SK-N-SH (cell line): ENCODE measurements at regions not wholly inside any gene's neighbourhood (a gene's known extent, or its start where the extent isn't known, plus 50 kb on each side); places are given as distances from the start of the nearest gene placed in this dataset.
A peak's percentile ranks its signal among the peaks of the same experiment; 100 is the strongest.

ENCODE experiments used
- CTCF ChIA-PET: fragments of 300-600, 350-600 bp; formaldehyde crosslinking; extraction: SDS; loops from one replicate; lab custom pipeline; 2021; lab: Yijun Ruan, JAX
- POLR2A ChIA-PET: fragments of 350-600 bp; sonication (Branson Sonifier 250); formaldehyde crosslinking; extraction: SDS; loops from one replicate; lab custom pipeline; 2020; ENCODE audit warnings: antibody characterized with exemption, inconsistent platforms; lab: Yijun Ruan, JAX
- DNase-seq: peaks from one replicate; pipeline ENCODE4 v3.0.0; 2012
- H2AFZ ChIP-seq: fragments of 200-600 bp; sonication (generic); 2 replicates; pipeline ENCODE4 v1.8.1; 2016; ENCODE audit warnings: antibody characterized with exemption, mild to moderate bottlenecking, low read depth
- H3F3A ChIP-seq: fragments of 200-600 bp; sonication (generic); replicated peaks from 2 replicates; pipeline ENCODE3; 2016; ENCODE audit warnings: antibody characterized with exemption, mild to moderate bottlenecking; ENCODE audit not compliant: insufficient read depth
- H3K27ac ChIP-seq, 2 experiments: fragments of 200-500 bp in 1 of 2; fragments of 200-600 bp in 1 of 2; sonication (Bioruptor generic) in 1 of 2; sonication (generic), shearing (Covaris generic) in 1 of 2; 2 replicates each; pipeline versions ENCODE4 v1.5.1 to v1.6.1; 2014 to 2016; ENCODE audit warnings: low read depth in 2 of 2, inconsistent platforms in 1 of 2, low read length in 1 of 2, mild to moderate bottlenecking in 1 of 2, mixed read lengths in 1 of 2
- H3K27me3 ChIP-seq: fragments of 200-600 bp; sonication (generic), shearing (Covaris generic); 2 replicates; pipeline ENCODE4 v1.6.1; 2016; ENCODE audit warnings: mixed run types; ENCODE audit not compliant: insufficient read depth
- H3K36me3 ChIP-seq, 2 experiments: fragments of 200-500 bp in 1 of 2; fragments of 200-600 bp in 1 of 2; sonication (Bioruptor generic) in 1 of 2; sonication (generic) in 1 of 2; replicated peaks in 1 of 2; 2 replicates each; pipeline versions ENCODE3 to v1.5.1; 2014 to 2016; ENCODE audit warnings: low read length in 1 of 2, mild to moderate bottlenecking in 1 of 2; ENCODE audit not compliant: insufficient read depth in 2 of 2, control insufficient read depth in 1 of 2
- H3K4me1 ChIP-seq, 2 experiments: fragments of 200-500 bp in 1 of 2; fragments of 200-600 bp in 1 of 2; sonication (Bioruptor generic) in 1 of 2; sonication (generic), shearing (Covaris generic) in 1 of 2; 2 replicates each; pipeline versions ENCODE4 v1.5.1 to v1.6.1; 2014 to 2016; ENCODE audit warnings: low read depth in 1 of 2, low read length in 1 of 2, mixed run types in 1 of 2; ENCODE audit not compliant: insufficient read depth in 2 of 2, control insufficient read depth in 1 of 2
- H3K4me2 ChIP-seq: fragments of 200-600 bp; sonication (generic), shearing (Covaris generic); 2 replicates; pipeline ENCODE4 v1.6.1; 2017; ENCODE audit warnings: mixed run types
- H3K4me3 ChIP-seq, 2 experiments: fragments of 200-500 bp in 1 of 2; fragments of 200-600 bp in 1 of 2; sonication (Bioruptor generic) in 1 of 2; sonication (generic), shearing (Covaris generic) in 1 of 2; 2 replicates each; pipeline versions ENCODE4 v1.5.1 to v1.8.1; 2014 to 2016; ENCODE audit warnings: low read depth in 2 of 2, inconsistent platforms in 1 of 2, low read length in 1 of 2, mild to moderate bottlenecking in 1 of 2, mixed read lengths in 1 of 2, moderate library complexity in 1 of 2
- H3K79me2 ChIP-seq: fragments of 200-600 bp; sonication (generic); 2 replicates; pipeline ENCODE4 v1.8.1; 2017; ENCODE audit warnings: mild to moderate bottlenecking; ENCODE audit not compliant: insufficient read depth
- H3K9ac ChIP-seq: fragments of 200-600 bp; sonication (generic); 2 replicates; pipeline ENCODE4 v1.6.1; 2017; ENCODE audit warnings: mixed run types
- H3K9me2 ChIP-seq: fragments of 200-600 bp; sonication (generic); 2 replicates; pipeline ENCODE4 v1.6.1; 2017; ENCODE audit warnings: mixed run types
- H3K9me3 ChIP-seq: fragments of 200-600 bp; sonication (generic); 2 replicates; pipeline ENCODE4 v1.6.1; 2017; ENCODE audit warnings: mixed run types, mild to moderate bottlenecking, moderate library complexity
- H4K20me1 ChIP-seq: fragments of 200-600 bp; sonication (generic); 2 replicates; pipeline ENCODE4 v1.6.1; 2017; ENCODE audit warnings: mild to moderate bottlenecking, mixed run types; ENCODE audit not compliant: insufficient read depth
- CHD2 ChIP-seq: fragments of 150-350 bp; IDR thresholded peaks from 2 replicates; pipeline ENCODE4 v1.6.1; 2018; ENCODE audit warnings: low read length; ENCODE audit not compliant: partially characterized antibody
- ELF1 ChIP-seq: IDR thresholded peaks from 2 replicates; pipeline ENCODE4 v1.4.0; 2012
- EP300 ChIP-seq, 2 experiments: IDR thresholded peaks; 2 replicates each; pipeline versions ENCODE4 v1.4.0 to v1.6.1; 2012; ENCODE audit warnings: borderline replicate concordance in 1 of 2, low read depth in 1 of 2, low read length in 1 of 2
- FOSL2 ChIP-seq: IDR thresholded peaks from 2 replicates; pipeline ENCODE4 v1.4.0; 2012; ENCODE audit warnings: low read depth, mild to moderate bottlenecking, moderate library complexity, borderline replicate concordance
- FOXJ3 ChIP-seq: sonication (generic); formaldehyde crosslinking; IDR thresholded peaks from 2 replicates; pipeline ENCODE4 v1.5.1; 2020; ENCODE audit warnings: mild to moderate bottlenecking, missing genetic modification reagents
- GABPA ChIP-seq: IDR thresholded peaks from 2 replicates; pipeline ENCODE4 v1.4.0; 2012; ENCODE audit warnings: low read depth, mild to moderate bottlenecking
- GATA2 ChIP-seq: sonication (generic); formaldehyde crosslinking; IDR thresholded peaks from 2 replicates; pipeline ENCODE4 v1.5.0; 2020; ENCODE audit warnings: mild to moderate bottlenecking, missing genetic modification reagents
- IRF3 ChIP-seq: fragments of 150-350 bp; IDR thresholded peaks from 2 replicates; pipeline ENCODE4 v1.6.1; 2016; ENCODE audit warnings: mild to moderate bottlenecking, low read depth, low read length
- MEF2A ChIP-seq: IDR thresholded peaks from 2 replicates; pipeline ENCODE4 v1.4.0; 2012; ENCODE audit warnings: low read depth, borderline replicate concordance
- NRF1 ChIP-seq: IDR thresholded peaks from 2 replicates; pipeline ENCODE4 v1.6.1; 2012; ENCODE audit warnings: low read depth, mild to moderate bottlenecking, low read length
- TCF12 ChIP-seq: IDR thresholded peaks from 2 replicates; pipeline ENCODE4 v1.4.0; 2012
- TEAD4 ChIP-seq: IDR thresholded peaks from 2 replicates; pipeline ENCODE4 v1.4.0; 2012; ENCODE audit warnings: mild to moderate bottlenecking, borderline replicate concordance; ENCODE audit not compliant: insufficient read depth
- YY1 ChIP-seq: IDR thresholded peaks from 2 replicates; pipeline ENCODE4 v1.4.0; 2012; ENCODE audit warnings: low read depth, mild to moderate bottlenecking
- WGBS: methylation state at CpG from one replicate; pipeline ENCODE4 v1.1.6; 2017; ENCODE audit warnings: low lambda C conversion rate; 5-methylcytosine and 5-hydroxymethylcytosine counted together
- TF ChIP-seq, protein P1 (sequence below): IDR thresholded peaks from 2 replicates; pipeline ENCODE4 v1.6.1; 2012; ENCODE audit warnings: mild to moderate bottlenecking, low read depth, low read length, moderate library complexity
- TF ChIP-seq, protein P2 (sequence below): fragments of 150-350 bp; IDR thresholded peaks from 2 replicates; pipeline ENCODE4 v1.6.1; 2017; ENCODE audit warnings: antibody characterized with exemption, low read length, low read depth, borderline replicate concordance
- TF ChIP-seq, protein P3 (sequence below): IDR thresholded peaks from 2 replicates; pipeline ENCODE4 v1.4.0; 2012; ENCODE audit warnings: low read depth

GRCh38 chr7:46253520-46253919, 332.4 kb upstream of the IGFBP3 start:
- H3K4me2 ChIP-seq: no peak overlapping the region
- 71% methylated on average over 1 of the region's 1 CpG for WGBS
- H3K4me3 ChIP-seq: no peak overlapping the region
- POLR2A ChIA-PET: no interaction called here
- DNase-seq: no peak
- H3K27me3 ChIP-seq: no peaks in the 10 kb centered on the region
- H3K9me2 ChIP-seq: no peaks in the 10 kb centered on the region; the same call in 1 of the 2 replicates
- TF ChIP-seq, protein P1, sequence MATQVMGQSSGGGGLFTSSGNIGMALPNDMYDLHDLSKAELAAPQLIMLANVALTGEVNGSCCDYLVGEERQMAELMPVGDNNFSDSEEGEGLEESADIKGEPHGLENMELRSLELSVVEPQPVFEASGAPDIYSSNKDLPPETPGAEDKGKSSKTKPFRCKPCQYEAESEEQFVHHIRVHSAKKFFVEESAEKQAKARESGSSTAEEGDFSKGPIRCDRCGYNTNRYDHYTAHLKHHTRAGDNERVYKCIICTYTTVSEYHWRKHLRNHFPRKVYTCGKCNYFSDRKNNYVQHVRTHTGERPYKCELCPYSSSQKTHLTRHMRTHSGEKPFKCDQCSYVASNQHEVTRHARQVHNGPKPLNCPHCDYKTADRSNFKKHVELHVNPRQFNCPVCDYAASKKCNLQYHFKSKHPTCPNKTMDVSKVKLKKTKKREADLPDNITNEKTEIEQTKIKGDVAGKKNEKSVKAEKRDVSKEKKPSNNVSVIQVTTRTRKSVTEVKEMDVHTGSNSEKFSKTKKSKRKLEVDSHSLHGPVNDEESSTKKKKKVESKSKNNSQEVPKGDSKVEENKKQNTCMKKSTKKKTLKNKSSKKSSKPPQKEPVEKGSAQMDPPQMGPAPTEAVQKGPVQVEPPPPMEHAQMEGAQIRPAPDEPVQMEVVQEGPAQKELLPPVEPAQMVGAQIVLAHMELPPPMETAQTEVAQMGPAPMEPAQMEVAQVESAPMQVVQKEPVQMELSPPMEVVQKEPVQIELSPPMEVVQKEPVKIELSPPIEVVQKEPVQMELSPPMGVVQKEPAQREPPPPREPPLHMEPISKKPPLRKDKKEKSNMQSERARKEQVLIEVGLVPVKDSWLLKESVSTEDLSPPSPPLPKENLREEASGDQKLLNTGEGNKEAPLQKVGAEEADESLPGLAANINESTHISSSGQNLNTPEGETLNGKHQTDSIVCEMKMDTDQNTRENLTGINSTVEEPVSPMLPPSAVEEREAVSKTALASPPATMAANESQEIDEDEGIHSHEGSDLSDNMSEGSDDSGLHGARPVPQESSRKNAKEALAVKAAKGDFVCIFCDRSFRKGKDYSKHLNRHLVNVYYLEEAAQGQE: no peak
- TF ChIP-seq TCF12 (peak; percentile 26; the same call in 1 of the 2 replicates), FOSL2 (no peak)
- CTCF ChIA-PET: no interaction called here
- H3F3A ChIP-seq: peaks cover 30% of the 10 kb centered on the region
- H3K4me1 ChIP-seq: peaks cover 8 to 11% of the 10 kb centered on the region in 2 experiments; a peak in 3 of 4 replicates
- H2AFZ ChIP-seq: no peak overlapping the region
- peaks cover 0 to 6% of the 10 kb centered on the region in 2 experiments for H3K36me3 ChIP-seq
- no peak overlapping the region for H3K27ac ChIP-seq
- no peaks in the 10 kb centered on the region for H4K20me1 ChIP-seq
- H3K79me2 ChIP-seq: no peaks in the 10 kb centered on the region
- peaks cover 21% of the 10 kb centered on the region; the same call in 1 of the 2 replicates for H3K9me3 ChIP-seq
- H3K9ac ChIP-seq: no peak overlapping the region

- POLR2A ChIA-PET: no interaction called here
- H3F3A ChIP-seq: peaks cover 6% of the 10 kb centered on the region
- 0 out of 2 replicates have a peak, but pooled peaks cover under 1% of the 10 kb centered on the region for H3K9me3 ChIP-seq
- no peak overlapping the region for H2AFZ ChIP-seq
- H3K27me3 ChIP-seq: no peaks in the 10 kb centered on the region
- WGBS: 70% methylated on average over 1 of the region's 1 CpG
- CTCF ChIA-PET: interaction anchor here (3.9 kb wide), 1 partner anchor 325 kb away, joined by 17 read pairs; no protein-coding TSS in a partner anchor
- no peaks in the 10 kb centered on the region for H4K20me1 ChIP-seq
- no peak for TF ChIP-seq TEAD4
- TF ChIP-seq IRF3: no peak
- TF ChIP-seq GABPA: no peak
- TF ChIP-seq NRF1: no peak
- TF ChIP-seq CHD2: no peak
- TF ChIP-seq, protein P1: no peak
- TF ChIP-seq, protein P2, sequence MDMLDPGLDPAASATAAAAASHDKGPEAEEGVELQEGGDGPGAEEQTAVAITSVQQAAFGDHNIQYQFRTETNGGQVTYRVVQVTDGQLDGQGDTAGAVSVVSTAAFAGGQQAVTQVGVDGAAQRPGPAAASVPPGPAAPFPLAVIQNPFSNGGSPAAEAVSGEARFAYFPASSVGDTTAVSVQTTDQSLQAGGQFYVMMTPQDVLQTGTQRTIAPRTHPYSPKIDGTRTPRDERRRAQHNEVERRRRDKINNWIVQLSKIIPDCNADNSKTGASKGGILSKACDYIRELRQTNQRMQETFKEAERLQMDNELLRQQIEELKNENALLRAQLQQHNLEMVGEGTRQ: no peak
- TF ChIP-seq FOXJ3 (CRISPR knock-in tag): no peak
- TF ChIP-seq, protein P3, sequence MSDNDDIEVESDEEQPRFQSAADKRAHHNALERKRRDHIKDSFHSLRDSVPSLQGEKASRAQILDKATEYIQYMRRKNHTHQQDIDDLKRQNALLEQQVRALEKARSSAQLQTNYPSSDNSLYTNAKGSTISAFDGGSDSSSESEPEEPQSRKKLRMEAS: no peak
- TF ChIP-seq GATA2 (CRISPR knock-in tag): no peak
- TF ChIP-seq EP300 (IDR thresholded peaks at IDR 0.05; ENCODE audit: borderline replicate concordance in 1 of 2, low read depth in 1 of 2, low read length in 1 of 2): no peak
- no peak for TF ChIP-seq ELF1
- TF ChIP-seq YY1: no peak
- no peak for TF ChIP-seq TCF12
- no peak for TF ChIP-seq FOSL2
- TF ChIP-seq MEF2A: no peak
- H3K4me2 ChIP-seq: no peak overlapping the region
- H3K4me3 ChIP-seq: no peak overlapping the region
- H3K27ac ChIP-seq: no peak overlapping the region
- no peaks in the 10 kb centered on the region; the same call in 1 of the 2 replicates for H3K9me2 ChIP-seq
- no peak overlapping the region for H3K9ac ChIP-seq
- no peaks in the 10 kb centered on the region for H3K36me3 ChIP-seq
- H3K79me2 ChIP-seq: no peaks in the 10 kb centered on the region
- no peak for DNase-seq
- no peaks in the 10 kb centered on the region for H3K4me1 ChIP-seq
Observed at GRCh38 chr7:46247664-46248063, 326.6 kb upstream of the IGFBP3 start.
